ENCODE measurements at regions not wholly inside any gene's neighbourhood (a gene's known extent, or its start where the extent isn't known, plus 50 kb on each side); places are given as distances from the start of the nearest gene placed in this dataset.
"Not testable (repeated sequence)": the region's sequence is repeated elsewhere in the genome, so short reads cannot be mapped to it uniquely, and the experiment has no call there.

- no peak for DNase-seq
Observed at GRCh38 chr3:26193558-26193957, 403.7 kb downstream of the OXSM start.

GRCh38 chr3:26196781-26197180, 406.9 kb downstream of the OXSM start:
- DNase-seq, result no peak

- DNase-seq, result no peak
Observed at GRCh38 chr3:26198609-26199008, 408.7 kb downstream of the OXSM start.

GRCh38 chr3:26202169-26202568, 412.3 kb downstream of the OXSM start:
- DNase-seq, result no peak

- DNase-seq, result no peak
Observed at GRCh38 chr3:26205475-26205874, 415.6 kb downstream of the OXSM start.

- DNase-seq, result no peak
Observed at GRCh38 chr3:26208201-26208600, 414.4 kb upstream of the LRRC3B start.

GRCh38 chr3:26229801-26230200, 392.8 kb upstream of the LRRC3B start:
- no peak for DNase-seq

GRCh38 chr3:26233374-26233773, 389.2 kb upstream of the LRRC3B start:
- DNase-seq, result no peak

GRCh38 chr3:26236531-26236930, 386.0 kb upstream of the LRRC3B start:
- DNase-seq, result no peak

GRCh38 chr3:26237036-26237682, 385.4 kb upstream of the LRRC3B start:
- DNase-seq, result no peak

GRCh38 chr3:26244586-26244985, 378.0 kb upstream of the LRRC3B start:
- not testable (repeated sequence) for DNase-seq

GRCh38 chr3:26245236-26245635, 377.3 kb upstream of the LRRC3B start:
- no peak for DNase-seq

- no peak for DNase-seq
Observed at GRCh38 chr3:26246901-26247300, 375.7 kb upstream of the LRRC3B start.

GRCh38 chr3:26247712-26248111, 374.9 kb upstream of the LRRC3B start:
- no peak for DNase-seq

GRCh38 chr3:26252001-26252400, 370.6 kb upstream of the LRRC3B start:
- DNase-seq, result no peak

- DNase-seq, result no peak
Observed at GRCh38 chr3:26256224-26256623, 366.3 kb upstream of the LRRC3B start.

- no peak for DNase-seq
Observed at GRCh38 chr3:26259176-26259575, 363.4 kb upstream of the LRRC3B start.

GRCh38 chr3:26260139-26260538, 362.4 kb upstream of the LRRC3B start:
- no peak for DNase-seq

GRCh38 chr3:26264708-26265107, 357.9 kb upstream of the LRRC3B start:
- no peak for DNase-seq

GRCh38 chr3:26271848-26272247, 350.7 kb upstream of the LRRC3B start:
- no peak for DNase-seq

- no peak for DNase-seq
Observed at GRCh38 chr3:26273196-26273595, 349.4 kb upstream of the LRRC3B start.

GRCh38 chr3:26279091-26279490, 343.5 kb upstream of the LRRC3B start:
- no peak for DNase-seq

- no peak for DNase-seq
Observed at GRCh38 chr3:26280517-26280916, 342.1 kb upstream of the LRRC3B start.

- no peak for DNase-seq
Observed at GRCh38 chr3:26281284-26281985, 341.1 kb upstream of the LRRC3B start.

GRCh38 chr3:26284503-26284902, 338.1 kb upstream of the LRRC3B start:
- not testable (repeated sequence) for DNase-seq
